Right lobe of liver (tissue), 4 donors: ENCODE measurements at regions not wholly inside any gene's neighbourhood (a gene's known extent, or its start where the extent isn't known, plus 50 kb on each side); places are given as distances from the start of the nearest gene placed in this dataset.

ENCODE experiments used
- CTCF ChIP-seq, 4 donors: fragments of 200-600 bp in 3 of 4; fragments of 450-650 bp in 1 of 4; IDR thresholded peaks; one replicate each; pipeline versions ENCODE4 v1.5.1 to v1.8.0; 2016 to 2022; ENCODE audit warnings: antibody characterized with exemption in 4 of 4, mild to moderate bottlenecking in 2 of 4
- POLR2A ChIP-seq: fragments of 450-650 bp; IDR thresholded peaks from one replicate; pipeline ENCODE4 v1.6.1; 2017; ENCODE audit warnings: antibody characterized with exemption, mild to moderate bottlenecking
- donor health status: DM: no; HTN: no; CAD: no.
- donor health status: DM: no; HTN: no; CAD: no.
- donor health status: DM: no; HTN: yes; CAD: no.

GRCh38 chr3:187617213-187617612 is 53.0 kb downstream of the SST start:
- TF ChIP-seq CTCF (IDR thresholded peaks at IDR 0.05): no peak
- no peak for TF ChIP-seq POLR2A
